HepG2 (cell line): ENCODE measurements at regions not wholly inside any gene's neighbourhood (a gene's known extent, or its start where the extent isn't known, plus 50 kb on each side); places are given as distances from the start of the nearest gene placed in this dataset.

Source experiments
- ATF2 ChIP-seq: sonication (generic); formaldehyde crosslinking; IDR thresholded peaks from 2 replicates; pipeline ENCODE4 v1.4.0; 2020; ENCODE audit warnings: missing genetic modification reagents
- E2F1 ChIP-seq: sonication (generic); formaldehyde crosslinking; IDR thresholded peaks from 2 replicates; pipeline ENCODE4 v1.5.0; 2020; ENCODE audit warnings: missing genetic modification reagents
- ETV6 ChIP-seq: sonication (generic); formaldehyde crosslinking; conservative IDR thresholded peaks from 2 replicates; pipeline ENCODE4 v1.4.0; 2020; ENCODE audit warnings: missing genetic modification reagents
- JUNB ChIP-seq: sonication (generic); formaldehyde crosslinking; IDR thresholded peaks from 2 replicates; pipeline ENCODE4 v1.8.0; 2022; ENCODE audit warnings: missing genetic modification reagents, mild to moderate bottlenecking, borderline replicate concordance
- KAT8 ChIP-seq: IDR thresholded peaks from 2 replicates; pipeline ENCODE4 v1.6.1; 2016; ENCODE audit warnings: missing genetic modification reagents, missing compliant biosample characterization
- KDM3A ChIP-seq: IDR thresholded peaks from 2 replicates; pipeline ENCODE4 v1.6.1; 2018; ENCODE audit warnings: low read depth, missing compliant biosample characterization
- MAFK ChIP-seq, 2 experiments: IDR thresholded peaks in 1 of 2; conservative IDR thresholded peaks in 1 of 2; 2 replicates each; pipeline ENCODE4 v1.6.1; 2011; ENCODE audit warnings: improper control_type of control experiment in 2 of 2, low read length in 2 of 2
- MZF1 ChIP-seq: sonication (generic); formaldehyde crosslinking; IDR thresholded peaks from 2 replicates; pipeline ENCODE4 v1.8.1; 2023; ENCODE audit warnings: mild to moderate bottlenecking, missing genetic modification reagents, borderline replicate concordance
- RCOR2 ChIP-seq: IDR thresholded peaks from 2 replicates; pipeline ENCODE4 v1.6.1; 2016; ENCODE audit warnings: missing biosample characterization, missing genetic modification reagents
- SAP130 ChIP-seq: IDR thresholded peaks from 2 replicates; pipeline ENCODE4 v1.6.1; 2016; ENCODE audit warnings: low read depth
- SP5 ChIP-seq: IDR thresholded peaks from 2 replicates; pipeline ENCODE4 v1.6.1; 2016; ENCODE audit warnings: low read depth, borderline replicate concordance
- TP53 ChIP-seq: sonication (generic); formaldehyde crosslinking; conservative IDR thresholded peaks from 2 replicates; pipeline ENCODE4 v1.4.0; 2020; ENCODE audit warnings: missing genetic modification reagents
- UBTF ChIP-seq: sonication (generic); formaldehyde crosslinking; IDR thresholded peaks from 2 replicates; pipeline ENCODE4 v1.4.0; 2020; ENCODE audit warnings: mild to moderate bottlenecking, missing genetic modification reagents
- ZC3H4 ChIP-seq: sonication (generic); formaldehyde crosslinking; IDR thresholded peaks from 2 replicates; pipeline ENCODE4 v1.4.0; 2020; ENCODE audit warnings: missing genetic modification reagents, borderline replicate concordance
- ZNF337 ChIP-seq: sonication (generic); formaldehyde crosslinking; IDR thresholded peaks from 2 replicates; pipeline ENCODE4 v1.5.1; 2020; ENCODE audit warnings: missing genetic modification reagents, low read depth, mild to moderate bottlenecking, borderline replicate concordance
- ZNF550 ChIP-seq: sonication (generic); formaldehyde crosslinking; IDR thresholded peaks from 2 replicates; pipeline ENCODE4 v1.4.0; 2020; ENCODE audit warnings: mild to moderate bottlenecking, missing genetic modification reagents, borderline replicate concordance
- ZNF652 ChIP-seq: IDR thresholded peaks from 2 replicates; pipeline ENCODE4 v1.6.1; 2016; ENCODE audit warnings: low read depth, borderline replicate concordance
- ZSCAN21 ChIP-seq: sonication (generic); formaldehyde crosslinking; IDR thresholded peaks from 2 replicates; pipeline ENCODE4 v1.8.0; 2022; ENCODE audit warnings: mild to moderate bottlenecking, missing genetic modification reagents, moderate library complexity, borderline replicate concordance
- ZSCAN22 ChIP-seq: sonication (generic); formaldehyde crosslinking; IDR thresholded peaks from 2 replicates; pipeline ENCODE4 v1.4.0; 2020; ENCODE audit warnings: mild to moderate bottlenecking, missing genetic modification reagents
- ZSCAN31 ChIP-seq: sonication (generic); formaldehyde crosslinking; IDR thresholded peaks from 2 replicates; pipeline ENCODE4 v1.5.0; 2020; ENCODE audit warnings: low read depth, mild to moderate bottlenecking, missing genetic modification reagents
- TF ChIP-seq, protein P1 (sequence below): conservative IDR thresholded peaks from 2 replicates; pipeline ENCODE4 v1.6.1; 2018; ENCODE audit warnings: missing genetic modification reagents
- TF ChIP-seq, protein P2 (sequence below): IDR thresholded peaks from 2 replicates; pipeline ENCODE4 v1.6.1; 2016; ENCODE audit warnings: low read depth

- TF ChIP-seq, protein P1, sequence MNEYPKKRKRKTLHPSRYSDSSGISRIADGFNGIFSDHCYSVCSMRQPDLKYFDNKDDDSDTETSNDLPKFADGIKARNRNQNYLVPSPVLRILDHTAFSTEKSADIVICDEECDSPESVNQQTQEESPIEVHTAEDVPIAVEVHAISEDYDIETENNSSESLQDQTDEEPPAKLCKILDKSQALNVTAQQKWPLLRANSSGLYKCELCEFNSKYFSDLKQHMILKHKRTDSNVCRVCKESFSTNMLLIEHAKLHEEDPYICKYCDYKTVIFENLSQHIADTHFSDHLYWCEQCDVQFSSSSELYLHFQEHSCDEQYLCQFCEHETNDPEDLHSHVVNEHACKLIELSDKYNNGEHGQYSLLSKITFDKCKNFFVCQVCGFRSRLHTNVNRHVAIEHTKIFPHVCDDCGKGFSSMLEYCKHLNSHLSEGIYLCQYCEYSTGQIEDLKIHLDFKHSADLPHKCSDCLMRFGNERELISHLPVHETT (CRISPR knock-in tag) = no peak
- no peak for TF ChIP-seq MAFK (conservative IDR thresholded peaks at IDR 0.05 in 1 of 2, IDR thresholded peaks at IDR 0.05 in 1 of 2; ENCODE audit: low read length in 2 of 2)
- TF ChIP-seq, protein P2, sequence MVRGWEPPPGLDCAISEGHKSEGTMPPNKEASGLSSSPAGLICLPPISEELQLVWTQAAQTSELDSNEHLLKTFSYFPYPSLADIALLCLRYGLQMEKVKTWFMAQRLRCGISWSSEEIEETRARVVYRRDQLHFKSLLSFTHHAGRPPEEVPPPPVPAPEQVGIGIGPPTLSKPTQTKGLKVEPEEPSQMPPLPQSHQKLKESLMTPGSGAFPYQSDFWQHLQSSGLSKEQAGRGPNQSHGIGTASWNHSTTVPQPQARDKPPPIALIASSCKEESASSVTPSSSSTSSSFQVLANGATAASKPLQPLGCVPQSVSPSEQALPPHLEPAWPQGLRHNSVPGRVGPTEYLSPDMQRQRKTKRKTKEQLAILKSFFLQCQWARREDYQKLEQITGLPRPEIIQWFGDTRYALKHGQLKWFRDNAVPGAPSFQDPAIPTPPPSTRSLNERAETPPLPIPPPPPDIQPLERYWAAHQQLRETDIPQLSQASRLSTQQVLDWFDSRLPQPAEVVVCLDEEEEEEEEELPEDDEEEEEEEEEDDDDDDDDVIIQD = no peak
- no peak for TF ChIP-seq KDM3A (CRISPR knock-in tag)
- TF ChIP-seq ZC3H4 = no peak
- peak; percentile 49 for TF ChIP-seq SAP130
- no peak for TF ChIP-seq ZNF550
- no peak for TF ChIP-seq JUNB
- no peak for TF ChIP-seq UBTF (CRISPR knock-in tag)
- no peak for TF ChIP-seq KAT8 (CRISPR knock-in tag)
- TF ChIP-seq ETV6 (CRISPR knock-in tag) = no peak
- TF ChIP-seq ATF2 = peak; percentile 29; the same call in 1 of the 2 replicates
- TF ChIP-seq SP5 (CRISPR knock-in tag) = 0 out of 2 replicates have a peak, but pooled peaks have one; percentile 40
- TF ChIP-seq E2F1 = no peak
- no peak for TF ChIP-seq ZSCAN21
- TF ChIP-seq TP53 (CRISPR knock-in tag) = no peak
- no peak for TF ChIP-seq ZNF337 (CRISPR knock-in tag)
- 0 out of 2 replicates have a peak, but pooled peaks have one; percentile 18 for TF ChIP-seq RCOR2 (CRISPR knock-in tag)
- TF ChIP-seq ZSCAN22 (CRISPR knock-in tag) = no peak
- TF ChIP-seq ZNF652 (CRISPR knock-in tag) = peak; percentile 94
- TF ChIP-seq ZSCAN31 (CRISPR knock-in tag) = no peak
- TF ChIP-seq MZF1 (CRISPR knock-in tag) = no peak
These were observed 167.1 kb downstream of the FGF9 start (continued) for GRCh38 chr13:21837841-21838551.
